ENCODE measurements at regions not wholly inside any gene's neighbourhood (a gene's known extent, or its start where the extent isn't known, plus 50 kb on each side); places are given as distances from the start of the nearest gene placed in this dataset.

DNA sequence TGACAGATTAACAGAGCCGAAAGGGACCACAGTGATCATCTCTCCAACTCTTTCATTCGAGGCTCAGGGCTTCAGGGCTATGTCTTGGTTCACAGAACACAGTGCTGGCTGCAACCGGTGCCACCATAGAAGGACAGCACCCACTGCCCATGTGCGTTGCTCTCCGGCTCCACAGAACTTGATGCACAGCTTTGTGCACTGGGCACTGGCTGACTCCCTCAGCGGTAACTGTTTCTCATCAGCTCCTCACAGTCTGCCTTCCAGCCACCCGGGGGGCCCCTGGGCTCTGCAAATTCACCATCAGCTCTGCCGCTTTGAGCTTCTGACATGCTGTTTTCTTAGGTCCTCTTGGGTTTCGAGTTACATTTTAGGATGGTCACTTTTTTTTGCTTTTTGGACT lies 124.3 kb upstream of the RAB12 start:
- peaks cover 6% of the 10 kb centered on the region for H3K27me3 Mint-ChIP-seq
- no peaks in the 10 kb centered on the region for H3K4me1 Mint-ChIP-seq
- H3K4me3 Mint-ChIP-seq: no peak overlapping the region
- H3K9me3 Mint-ChIP-seq: no peaks in the 10 kb centered on the region
- no peak for DNase-seq
- no peaks in the 10 kb centered on the region for H3K36me3 Mint-ChIP-seq
- H3K27ac Mint-ChIP-seq: no peak overlapping the region

DNA sequence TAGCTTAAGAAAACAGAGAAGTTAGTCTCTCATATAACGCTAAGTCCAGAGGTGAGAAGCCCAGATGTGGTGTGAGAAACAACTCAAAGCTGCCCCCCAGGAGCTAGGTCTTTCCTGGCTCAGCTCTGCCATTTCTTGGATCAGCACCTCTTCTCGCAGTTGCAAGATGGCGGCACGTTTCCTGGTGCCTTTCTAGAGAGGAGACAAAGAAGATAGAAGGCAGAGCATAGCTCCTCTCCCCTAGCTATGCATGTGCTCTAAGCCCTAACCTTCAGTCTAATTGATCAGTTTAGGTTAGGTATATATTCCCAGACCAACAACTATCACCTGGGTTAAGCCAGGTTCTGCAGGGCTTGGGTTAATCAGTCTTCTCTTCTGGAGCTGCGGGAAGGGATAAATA lies 119.5 kb upstream of the RAB12 start:
- no peak for DNase-seq
- Mint-ChIP-seq H3K4me3 (no peak overlapping the region), H3K9me3 (no peaks in the 10 kb centered on the region), H3K36me3 (no peaks in the 10 kb centered on the region), H3K4me1 (no peaks in the 10 kb centered on the region), H3K27me3 (peaks cover 3% of the 10 kb centered on the region), H3K27ac (no peak overlapping the region)

DNA sequence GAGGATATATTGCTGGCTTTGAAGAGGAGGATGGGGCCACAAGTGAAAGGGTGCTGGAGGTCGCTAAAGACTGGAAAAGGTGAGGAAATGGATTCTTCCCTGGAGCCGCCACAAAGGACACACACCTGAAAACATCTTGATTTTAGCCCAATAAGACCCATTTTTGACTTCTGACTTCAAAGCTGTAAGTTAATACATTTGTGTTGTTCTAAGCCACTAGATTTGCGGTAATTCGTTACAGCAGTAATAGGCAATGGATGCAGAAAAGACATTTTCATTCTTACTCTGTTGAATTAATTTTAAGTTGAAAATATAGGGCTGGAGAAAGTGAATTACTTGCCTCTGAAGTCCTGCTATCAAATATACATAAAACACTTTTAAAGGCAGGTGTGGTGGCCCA lies 117.7 kb upstream of the RAB12 start:
- Mint-ChIP-seq H3K4me3 (no peak overlapping the region), H3K27ac (no peak overlapping the region), H3K27me3 (peaks cover 3% of the 10 kb centered on the region), H3K9me3 (no peaks in the 10 kb centered on the region), H3K4me1 (no peaks in the 10 kb centered on the region), H3K36me3 (no peaks in the 10 kb centered on the region)
- no peak for DNase-seq

DNA sequence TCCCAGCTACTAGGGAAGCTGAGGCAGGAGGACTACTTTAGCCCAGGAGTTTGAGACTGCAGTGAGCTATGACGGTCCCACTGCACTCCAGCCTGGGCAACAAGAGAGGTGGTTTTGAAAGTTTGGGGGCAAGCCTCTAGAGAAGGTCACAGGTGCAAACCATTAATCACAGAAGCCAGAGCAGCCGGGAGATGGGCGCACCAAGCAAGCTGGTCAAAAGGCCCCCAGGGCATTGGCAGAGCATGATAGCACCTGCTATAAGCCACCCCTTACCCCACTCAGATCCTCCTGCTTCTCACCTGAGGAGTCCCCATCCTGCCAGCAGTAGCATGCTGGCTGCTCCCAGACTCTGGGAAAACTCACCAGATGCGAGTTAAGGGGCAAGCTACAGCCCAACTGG lies 116.1 kb upstream of the RAB12 start:
- no peak overlapping the region for H3K27ac Mint-ChIP-seq

DNA sequence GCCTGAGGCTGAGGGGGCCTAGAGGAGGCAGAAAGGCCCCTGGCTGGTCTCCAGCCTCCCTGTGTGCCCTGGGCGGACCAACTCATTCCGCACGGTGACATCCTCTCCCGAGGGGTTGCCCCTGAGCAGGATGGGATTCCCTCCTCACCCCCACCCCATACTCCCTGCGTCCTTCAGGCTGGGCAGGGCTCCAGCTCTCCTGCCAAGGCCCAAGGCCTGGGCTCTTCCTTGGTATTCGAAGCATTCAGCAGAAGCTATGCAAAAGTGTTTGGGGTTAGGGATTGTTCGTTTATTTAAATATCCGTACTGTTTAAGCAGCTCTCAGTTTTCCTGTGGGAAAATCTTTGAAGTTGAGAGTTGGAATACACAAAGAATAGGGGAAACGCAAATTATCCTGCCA lies 113.1 kb upstream of the RAB12 start:
- H3K4me3 Mint-ChIP-seq: no peak overlapping the region
- no peaks in the 10 kb centered on the region for H3K4me1 Mint-ChIP-seq
- DNase-seq: no peak
- no peaks in the 10 kb centered on the region for H3K9me3 Mint-ChIP-seq
- H3K27me3 Mint-ChIP-seq: no peaks in the 10 kb centered on the region
- no peaks in the 10 kb centered on the region for H3K36me3 Mint-ChIP-seq
- no peak overlapping the region for H3K27ac Mint-ChIP-seq

More for the DNA sequence above, 116.1 kb upstream of the RAB12 start:
- no peaks in the 10 kb centered on the region for H3K36me3 Mint-ChIP-seq
- no peaks in the 10 kb centered on the region for H3K9me3 Mint-ChIP-seq
- no peak for DNase-seq
- no peak overlapping the region for H3K4me3 Mint-ChIP-seq
- peaks cover 3% of the 10 kb centered on the region for H3K27me3 Mint-ChIP-seq
- no peaks in the 10 kb centered on the region for H3K4me1 Mint-ChIP-seq

DNA sequence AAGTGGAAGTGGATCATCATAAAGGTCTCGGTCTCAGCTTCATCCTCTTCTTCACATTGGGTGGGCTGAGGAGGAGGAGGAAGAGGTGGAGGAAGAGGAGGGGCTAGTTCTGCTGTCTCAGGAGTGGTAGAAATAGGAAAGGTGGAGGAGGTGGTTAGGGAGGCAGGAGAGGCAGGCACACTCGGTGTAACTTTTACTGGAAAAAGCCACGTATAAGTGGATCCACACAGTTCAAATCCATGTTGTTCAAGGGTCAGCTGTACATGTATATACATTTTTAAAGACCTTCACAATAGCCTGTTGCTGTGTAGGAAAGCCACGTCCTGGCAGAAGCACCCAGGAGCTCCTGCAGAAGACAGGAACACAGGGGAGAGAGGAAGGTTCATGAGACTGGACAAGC lies 110.3 kb upstream of the RAB12 start:
- H3K27ac Mint-ChIP-seq: no peak overlapping the region
- no peaks in the 10 kb centered on the region for H3K9me3 Mint-ChIP-seq

DNA sequence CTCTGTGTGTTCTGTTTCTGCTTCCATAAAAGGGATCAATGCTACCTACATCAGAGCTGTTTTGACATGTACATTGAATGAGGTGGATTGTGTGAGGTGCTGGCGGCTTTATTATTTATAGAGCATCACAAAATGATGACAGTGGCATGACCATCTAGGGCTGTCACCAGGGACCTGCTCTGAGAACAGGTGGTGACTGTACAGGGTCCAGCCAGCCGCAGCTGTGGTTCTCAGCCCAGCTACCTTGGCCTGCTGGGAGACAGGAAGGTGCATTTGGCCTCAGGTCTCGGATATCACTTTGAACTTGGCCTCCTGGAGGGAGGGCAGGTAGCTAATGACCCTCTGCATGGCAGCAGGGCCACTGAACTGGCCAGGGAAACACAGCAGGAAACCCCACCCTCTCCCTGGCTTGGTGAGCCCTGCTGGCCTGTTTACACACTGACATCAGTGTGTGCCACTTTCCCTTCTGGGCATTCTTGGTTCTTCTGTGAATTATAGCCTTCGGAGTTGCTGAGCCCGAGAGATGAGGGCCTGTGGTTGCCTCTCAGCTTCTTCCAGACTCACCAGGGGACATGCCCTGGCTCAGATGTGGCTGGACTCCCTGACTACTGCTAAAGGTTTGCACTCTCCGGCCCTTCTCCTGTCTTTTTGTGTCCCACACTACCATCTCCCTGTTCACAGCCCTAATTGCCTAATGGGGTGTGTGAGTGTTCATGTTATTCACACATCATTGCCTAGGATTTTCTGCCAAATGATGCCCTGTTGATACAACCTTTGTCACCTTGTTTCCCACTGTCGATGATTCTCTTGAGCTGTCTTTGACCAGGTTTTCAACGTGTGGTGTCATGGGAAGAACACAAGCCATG lies 109.2 kb upstream of the RAB12 start:
- Mint-ChIP-seq H3K27me3 (no peaks in the 10 kb centered on the region), H3K4me3 (no peak overlapping the region), H3K4me1 (no peaks in the 10 kb centered on the region), H3K9me3 (no peaks in the 10 kb centered on the region), H3K27ac (no peak overlapping the region), H3K36me3 (no peaks in the 10 kb centered on the region)
- DNase-seq: no peak

More for the DNA sequence above, 110.3 kb upstream of the RAB12 start:
- Mint-ChIP-seq H3K4me1 (no peaks in the 10 kb centered on the region), H3K4me3 (no peak overlapping the region), H3K36me3 (no peaks in the 10 kb centered on the region), H3K27me3 (no peaks in the 10 kb centered on the region)
- DNase-seq: no peak

DNA sequence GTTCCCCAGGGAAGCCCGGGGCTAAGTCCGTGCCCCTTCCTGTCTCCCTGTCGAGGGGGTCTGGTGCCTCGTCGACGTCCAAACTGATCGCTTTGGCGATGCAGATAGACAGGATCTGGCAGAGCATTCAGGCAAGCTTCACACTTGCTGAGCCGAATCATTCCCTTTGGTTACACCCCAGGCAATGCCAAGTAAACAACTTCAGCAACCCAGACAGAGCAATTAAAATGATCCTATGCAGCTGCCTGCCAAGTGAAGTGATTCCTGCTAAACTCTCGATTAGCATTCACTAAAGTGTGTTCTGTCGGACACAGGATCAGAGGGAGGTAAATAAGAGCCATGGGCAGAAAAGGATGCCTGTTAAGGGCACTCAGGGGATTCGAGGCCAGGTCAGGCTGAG lies 108.2 kb upstream of the RAB12 start:
- H3K4me3 Mint-ChIP-seq: no peak overlapping the region
- H3K27me3 Mint-ChIP-seq: peaks cover 3% of the 10 kb centered on the region
- no peaks in the 10 kb centered on the region for H3K36me3 Mint-ChIP-seq
- H3K9me3 Mint-ChIP-seq: no peaks in the 10 kb centered on the region
- DNase-seq: no peak
- H3K4me1 Mint-ChIP-seq: no peaks in the 10 kb centered on the region
- H3K27ac Mint-ChIP-seq: no peak overlapping the region

DNA sequence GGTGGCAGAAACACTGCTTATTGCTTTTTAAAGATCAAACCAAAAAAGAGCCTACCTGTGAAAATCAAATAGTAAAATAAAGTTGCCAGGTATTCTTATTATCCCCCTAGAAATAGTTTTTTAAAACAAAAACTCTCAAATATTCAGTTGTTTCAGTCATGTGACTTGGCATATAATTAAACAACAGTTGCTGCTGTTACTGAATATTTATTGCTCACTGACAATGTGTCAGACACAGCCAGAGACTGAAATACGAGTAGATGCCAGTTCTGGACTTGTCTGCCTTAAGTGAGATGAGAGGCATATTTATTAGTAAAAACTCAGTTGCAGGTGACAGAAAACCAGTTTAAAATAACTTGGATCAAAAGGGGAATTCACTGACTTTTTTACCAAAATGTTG lies 106.0 kb upstream of the RAB12 start:
- H3K36me3 Mint-ChIP-seq: no peaks in the 10 kb centered on the region
- H3K27me3 Mint-ChIP-seq: peaks cover 3% of the 10 kb centered on the region
- H3K9me3 Mint-ChIP-seq: no peaks in the 10 kb centered on the region
- no peak overlapping the region for H3K4me3 Mint-ChIP-seq
- H3K27ac Mint-ChIP-seq: no peak overlapping the region
- H3K4me1 Mint-ChIP-seq: no peaks in the 10 kb centered on the region
- no peak for DNase-seq

DNA sequence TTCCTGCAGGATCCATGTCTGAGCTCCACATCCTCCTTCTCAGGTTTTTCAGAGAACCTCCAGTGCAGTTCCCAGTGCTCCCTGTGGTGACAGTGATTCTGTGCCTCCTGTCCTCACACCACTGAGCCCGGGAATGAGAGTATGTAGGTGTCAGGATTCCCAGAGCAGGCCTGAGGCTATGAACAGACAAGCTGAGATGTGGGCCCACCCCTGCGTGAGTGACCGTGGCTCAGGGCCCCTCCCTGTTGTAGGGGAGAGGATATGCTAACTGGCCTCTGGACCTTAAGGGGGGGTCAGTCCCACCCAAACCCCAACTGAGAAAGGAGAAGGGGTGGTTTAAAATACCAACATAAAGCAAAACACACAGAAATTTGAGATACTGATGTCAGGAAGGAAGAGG lies 104.8 kb upstream of the RAB12 start:
- Mint-ChIP-seq H3K36me3 (no peaks in the 10 kb centered on the region), H3K4me3 (no peak overlapping the region), H3K27me3 (peaks cover 3% of the 10 kb centered on the region), H3K9me3 (no peaks in the 10 kb centered on the region), H3K4me1 (no peaks in the 10 kb centered on the region), H3K27ac (no peak overlapping the region)
- DNase-seq: no peak

DNA sequence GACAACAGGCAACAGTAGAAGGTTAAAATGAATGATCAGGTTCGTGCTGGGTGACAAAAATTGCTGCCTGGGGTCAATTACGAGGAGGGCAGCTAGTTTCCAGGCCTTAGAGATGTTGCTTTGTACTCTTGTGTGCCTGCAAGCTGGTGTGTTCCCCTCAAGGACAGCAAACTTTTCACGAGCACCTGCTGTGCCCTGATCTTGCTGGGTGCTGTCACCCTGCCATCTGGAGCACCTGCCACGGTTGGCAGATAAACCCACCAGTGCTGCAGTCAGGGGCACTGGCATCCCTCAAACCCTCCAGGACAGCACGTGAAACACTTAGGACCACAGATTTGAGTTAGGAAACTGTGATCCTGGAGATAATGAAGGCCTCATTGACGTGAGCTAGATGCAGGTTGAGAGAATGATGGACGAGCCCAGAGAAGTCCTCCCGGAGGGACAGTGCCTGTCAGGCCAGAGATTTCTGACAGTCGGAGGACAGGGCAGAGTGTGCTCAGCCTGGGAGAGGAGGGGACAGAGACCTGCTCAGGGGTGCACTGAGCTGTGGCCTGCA lies 104.3 kb upstream of the RAB12 start:
- Mint-ChIP-seq H3K27ac (no peak overlapping the region), H3K36me3 (no peaks in the 10 kb centered on the region), H3K4me3 (no peak overlapping the region), H3K9me3 (no peaks in the 10 kb centered on the region), H3K27me3 (peaks cover 3% of the 10 kb centered on the region), H3K4me1 (no peaks in the 10 kb centered on the region)
- DNase-seq: no peak

DNA sequence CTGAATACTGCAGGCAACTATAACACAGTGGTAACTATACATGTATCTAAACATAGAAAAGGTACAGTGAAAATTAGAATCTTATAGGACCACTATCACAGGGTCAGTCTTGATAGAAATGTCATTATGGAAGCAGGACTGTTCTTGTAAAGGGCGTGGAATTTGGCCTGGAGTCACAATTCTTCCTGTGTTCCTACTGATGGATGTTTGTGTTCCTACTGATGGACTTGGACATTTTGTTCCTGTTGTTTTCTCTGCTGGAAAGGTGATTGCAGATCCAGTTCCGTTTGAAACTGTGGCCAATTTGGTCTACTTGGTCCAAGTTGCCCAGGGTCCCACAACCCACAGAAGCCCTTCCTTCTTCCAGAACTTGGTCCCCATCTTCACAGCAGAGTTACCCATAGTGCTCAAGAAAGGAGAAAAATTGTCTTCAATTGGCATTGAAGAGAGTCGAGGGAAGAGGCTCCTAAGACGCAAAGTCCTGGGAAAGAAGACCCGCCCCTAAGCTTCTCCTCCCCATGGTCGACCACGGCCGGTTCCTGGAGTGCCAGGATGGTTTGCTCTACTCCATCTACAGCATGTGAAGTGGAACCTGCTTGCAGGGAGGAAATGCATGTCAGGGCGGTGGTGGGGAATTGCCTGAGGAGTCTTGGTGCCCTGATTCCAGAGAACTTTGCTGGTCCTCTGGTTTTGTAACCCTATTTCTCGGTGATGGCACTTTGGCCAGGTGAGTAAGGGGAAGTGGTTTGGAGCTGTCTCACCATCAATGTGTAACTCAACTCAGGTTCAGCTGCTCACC lies 102.8 kb upstream of the RAB12 start:
- no peak overlapping the region for H3K27ac Mint-ChIP-seq
- no peaks in the 10 kb centered on the region for H3K4me1 Mint-ChIP-seq
- H3K27me3 Mint-ChIP-seq: peaks cover 3% of the 10 kb centered on the region
- no peak overlapping the region for H3K4me3 Mint-ChIP-seq
- H3K9me3 Mint-ChIP-seq: no peaks in the 10 kb centered on the region
- no peak for DNase-seq
- H3K36me3 Mint-ChIP-seq: no peaks in the 10 kb centered on the region

DNA sequence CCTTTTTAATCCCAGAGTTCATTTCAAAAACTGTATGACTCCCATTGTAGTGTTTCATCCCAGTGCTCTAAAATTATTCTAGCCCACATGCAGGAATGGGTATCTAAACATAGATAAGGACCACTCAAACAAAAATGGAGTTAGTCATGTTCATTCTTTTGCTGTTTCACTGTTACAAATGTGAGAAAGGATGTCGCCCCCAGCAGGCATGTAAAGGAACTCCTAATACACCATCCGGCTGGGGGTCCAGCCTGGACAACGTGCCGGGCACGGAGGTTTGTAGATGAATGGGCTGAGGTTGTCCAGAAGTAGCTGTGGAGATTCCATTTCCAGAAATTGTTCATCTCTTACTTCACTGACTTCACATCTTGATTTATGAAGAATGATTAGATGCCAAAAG lies 101.9 kb upstream of the RAB12 start:
- Mint-ChIP-seq H3K27ac (no peak overlapping the region), H3K4me1 (no peaks in the 10 kb centered on the region), H3K36me3 (no peaks in the 10 kb centered on the region), H3K27me3 (peaks cover 3% of the 10 kb centered on the region), H3K9me3 (no peaks in the 10 kb centered on the region), H3K4me3 (no peak overlapping the region)
- no peak for DNase-seq

DNA sequence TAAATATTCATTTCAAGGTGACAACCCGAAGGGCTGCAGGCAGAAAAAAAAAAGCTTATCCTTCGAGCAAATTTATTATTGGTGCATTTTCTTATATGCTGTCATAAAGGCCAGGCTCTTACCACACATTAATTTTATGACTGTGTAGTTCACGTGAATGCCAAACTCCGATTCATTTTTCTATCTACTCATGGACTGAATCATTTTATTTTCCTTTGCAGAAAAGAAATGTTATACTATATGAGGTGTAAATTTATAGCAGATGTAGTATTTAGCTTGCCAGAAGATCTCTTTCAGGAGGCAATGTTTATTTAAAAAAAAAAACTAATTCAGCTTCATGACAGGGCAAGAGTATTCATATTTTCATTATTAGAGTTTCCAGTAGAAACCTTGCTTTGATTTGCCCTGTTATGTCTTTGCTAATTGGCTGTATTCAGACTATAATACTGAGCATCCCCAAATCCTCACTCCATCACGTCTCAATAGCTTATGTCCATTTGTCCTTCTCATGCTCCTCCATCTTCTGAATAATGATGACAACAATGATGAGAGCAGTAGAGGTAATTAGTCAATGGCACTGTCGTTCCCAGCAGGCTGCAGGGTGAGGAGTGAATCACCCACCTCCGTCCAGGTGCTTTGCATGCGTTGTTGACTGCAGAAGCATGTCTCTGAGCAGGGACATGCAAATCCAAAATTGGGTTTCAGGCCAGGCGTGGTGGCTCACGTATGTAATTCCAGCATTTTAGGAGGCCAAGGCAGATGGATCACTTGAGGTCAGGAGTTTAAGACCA lies 101.1 kb upstream of the RAB12 start:
- Mint-ChIP-seq H3K4me3 (no peak overlapping the region), H3K27me3 (peaks cover 3% of the 10 kb centered on the region), H3K9me3 (no peaks in the 10 kb centered on the region), H3K4me1 (no peaks in the 10 kb centered on the region), H3K27ac (no peak overlapping the region), H3K36me3 (no peaks in the 10 kb centered on the region)
- DNase-seq: no peak

DNA sequence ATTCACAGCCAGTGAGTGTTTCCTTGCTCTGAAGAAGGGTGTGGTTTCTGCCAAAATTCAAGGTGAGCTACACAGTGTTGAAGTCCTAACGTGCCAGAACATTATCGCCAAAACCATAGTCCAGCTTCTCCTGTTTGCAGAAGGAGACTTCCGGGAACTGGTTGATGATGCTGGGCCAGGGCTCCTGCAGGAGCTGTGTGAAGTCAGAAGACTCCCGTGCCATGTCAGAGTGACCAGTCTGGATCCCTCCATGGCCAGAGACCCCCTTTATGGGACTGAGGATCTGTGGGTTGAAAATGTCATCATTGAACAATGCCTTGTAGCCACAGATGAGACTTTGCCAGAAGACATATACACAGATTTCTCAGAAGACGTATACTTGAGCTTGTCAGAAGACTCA lies 96.0 kb upstream of the RAB12 start:
- Mint-ChIP-seq H3K27me3 (no peaks in the 10 kb centered on the region), H3K4me1 (no peaks in the 10 kb centered on the region), H3K36me3 (no peaks in the 10 kb centered on the region), H3K27ac (no peak overlapping the region), H3K4me3 (no peak overlapping the region), H3K9me3 (no peaks in the 10 kb centered on the region)
- DNase-seq: no peak
